Right lobe of liver (tissue), 4 donors: ENCODE measurements at regions not wholly inside any gene's neighbourhood (a gene's known extent, or its start where the extent isn't known, plus 50 kb on each side); places are given as distances from the start of the nearest gene placed in this dataset.

Source experiments
- CTCF ChIP-seq, 4 donors: fragments of 200-600 bp in 3 of 4; fragments of 450-650 bp in 1 of 4; IDR thresholded peaks; one replicate each; pipeline versions ENCODE4 v1.5.1 to v1.8.0; 2016 to 2022; ENCODE audit warnings: antibody characterized with exemption in 4 of 4, mild to moderate bottlenecking in 2 of 4
- POLR2A ChIP-seq: fragments of 450-650 bp; IDR thresholded peaks from one replicate; pipeline ENCODE4 v1.6.1; 2017; ENCODE audit warnings: antibody characterized with exemption, mild to moderate bottlenecking
- donor health status: DM: no; HTN: no; CAD: no.
- donor health status: DM: no; HTN: no; CAD: no.
- donor health status: DM: no; HTN: yes; CAD: no.

- no peak for TF ChIP-seq CTCF (IDR thresholded peaks at IDR 0.05)
- no peak for TF ChIP-seq POLR2A
These were observed 202.3 kb downstream of the NUAK1 start for GRCh38 chr12:105936496-105936895.
